ENCODE measurements at regions not wholly inside any gene's neighbourhood (a gene's known extent, or its start where the extent isn't known, plus 50 kb on each side); places are given as distances from the start of the nearest gene placed in this dataset.
A peak's percentile ranks its signal among the peaks of the same experiment; 100 is the strongest.

GRCh38 chr5:73374520-73375190 lies 73.9 kb downstream of the FOXD1 start:
- peak in 1 of 3 donors; percentile 92 for DNase-seq

GRCh38 chr5:73373814-73374510 lies 74.6 kb downstream of the FOXD1 start:
- DNase-seq, result peak in 1 of 3 donors; percentile 61

- peak in 1 of 3 donors; percentile 96 for DNase-seq
Measured at GRCh38 chr5:73370640-73371583, 77.7 kb downstream of the FOXD1 start.

GRCh38 chr5:73370095-73370494 lies 78.5 kb downstream of the FOXD1 start:
- no peak for DNase-seq

- peak; percentile 57 to 75 (median 66) for DNase-seq
Measured at GRCh38 chr5:73369278-73369677, 79.3 kb downstream of the FOXD1 start.

- DNase-seq, result no peak
Measured at GRCh38 chr5:73367650-73368049, 80.9 kb downstream of the FOXD1 start.

GRCh38 chr5:73365990-73366667 lies 82.4 kb downstream of the FOXD1 start:
- no peak for DNase-seq

GRCh38 chr5:73365301-73365853 lies 83.2 kb downstream of the FOXD1 start:
- DNase-seq, result peak in 1 of 3 donors; percentile 74

- peak in 2 of 3 donors; percentile 32 to 84 for DNase-seq
Measured at GRCh38 chr5:73363911-73364730, 84.5 kb downstream of the FOXD1 start.

GRCh38 chr5:73359395-73359794 lies 89.2 kb downstream of the FOXD1 start:
- DNase-seq, result no peak

- no peak for DNase-seq
Measured at GRCh38 chr5:73358366-73358765, 90.2 kb downstream of the FOXD1 start.

- DNase-seq, result no peak
Measured at GRCh38 chr5:73357576-73357975, 91.0 kb downstream of the FOXD1 start.

GRCh38 chr5:73355108-73355507 lies 93.5 kb downstream of the FOXD1 start:
- no peak for DNase-seq

GRCh38 chr5:73354406-73354805 lies 94.2 kb downstream of the FOXD1 start:
- no peak for DNase-seq

GRCh38 chr5:73352649-73353230 lies 95.8 kb downstream of the FOXD1 start:
- no peak for DNase-seq

- no peak for DNase-seq
Measured at GRCh38 chr5:73352243-73352642, 96.3 kb downstream of the FOXD1 start.

- DNase-seq, result no peak
Measured at GRCh38 chr5:73351593-73351992, 97.0 kb downstream of the FOXD1 start.

GRCh38 chr5:73346878-73347408 lies 101.6 kb downstream of the FOXD1 start:
- DNase-seq, result no peak

GRCh38 chr5:73344835-73345234 lies 103.7 kb downstream of the FOXD1 start:
- no peak for DNase-seq

- DNase-seq, result no peak
Measured at GRCh38 chr5:73339711-73340110, 108.9 kb downstream of the FOXD1 start.
